Activated naive CD8-positive, alpha-beta T cell (primary cell): ENCODE measurements at regions not wholly inside any gene's neighbourhood (a gene's known extent, or its start where the extent isn't known, plus 50 kb on each side); places are given as distances from the start of the nearest gene placed in this dataset.

Source experiments
- H3K27ac Mint-ChIP-seq: one replicate; pipeline ENCODE4 v1.8.0; 2021; ENCODE audit warnings: mixed read lengths
- H3K27me3 Mint-ChIP-seq: one replicate; pipeline ENCODE4 v1.8.0; 2021; ENCODE audit warnings: mixed read lengths
- H3K36me3 Mint-ChIP-seq: one replicate; pipeline ENCODE4 v1.8.0; 2021; ENCODE audit warnings: mixed read lengths
- H3K4me1 Mint-ChIP-seq: one replicate; pipeline ENCODE4 v1.8.0; 2021; ENCODE audit warnings: low read depth, mixed read lengths
- H3K4me3 Mint-ChIP-seq: one replicate; pipeline ENCODE4 v1.8.0; 2021; ENCODE audit warnings: mild to moderate bottlenecking, mixed read lengths
- H3K9me3 Mint-ChIP-seq: one replicate; pipeline ENCODE4 v1.8.0; 2021; ENCODE audit warnings: low read depth, mixed read lengths

DNA sequence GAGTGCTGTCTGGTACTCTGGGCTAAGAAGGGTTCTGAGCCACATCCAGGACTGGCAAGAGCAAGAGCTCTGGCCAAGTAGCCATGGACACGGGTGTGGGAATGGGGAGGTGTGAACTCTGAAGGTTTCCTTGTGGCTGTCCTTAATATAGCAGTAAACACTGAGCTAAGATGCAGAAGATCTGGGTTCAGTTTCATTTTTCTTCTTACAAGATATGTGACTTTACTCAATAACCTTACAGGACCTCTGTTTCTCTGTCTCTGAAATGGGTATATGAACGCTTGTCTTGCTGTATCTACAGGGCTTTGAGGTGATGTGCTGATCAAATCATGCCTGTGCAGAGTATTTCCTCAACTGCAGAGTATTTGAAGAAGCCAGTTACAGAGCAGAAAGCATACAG lies 521.2 kb downstream of the VRK1 start:
- peaks cover 7% of the 10 kb centered on the region for H3K9me3 Mint-ChIP-seq
- H3K27ac Mint-ChIP-seq, result no peak overlapping the region
- H3K4me3 Mint-ChIP-seq, result no peak overlapping the region
- no peaks in the 10 kb centered on the region for H3K27me3 Mint-ChIP-seq
- no peaks in the 10 kb centered on the region for H3K4me1 Mint-ChIP-seq
- H3K36me3 Mint-ChIP-seq, result peaks cover 6% of the 10 kb centered on the region

DNA sequence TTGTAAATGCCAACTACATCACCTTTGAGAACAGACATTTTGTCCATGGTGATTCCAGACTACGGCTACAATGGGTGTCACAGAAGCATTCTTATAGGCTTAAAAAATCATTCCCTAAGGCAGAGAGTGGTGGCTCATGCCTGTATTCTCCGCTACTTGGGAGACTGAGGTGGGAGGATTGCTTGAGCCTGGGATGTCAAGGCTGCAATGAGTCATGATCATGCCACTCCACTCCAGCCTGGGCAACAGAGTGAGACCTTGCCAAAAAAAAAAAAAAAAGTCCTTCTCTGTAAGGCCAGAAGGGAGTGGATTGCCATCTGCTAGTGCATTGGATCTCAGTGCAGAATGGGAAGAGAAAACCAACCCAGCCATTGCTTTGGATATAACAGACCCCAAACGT lies 522.5 kb downstream of the VRK1 start:
- Mint-ChIP-seq H3K4me1 (no peaks in the 10 kb centered on the region), H3K36me3 (peaks cover 6% of the 10 kb centered on the region), H3K27ac (no peak overlapping the region), H3K4me3 (no peak overlapping the region), H3K9me3 (no peaks in the 10 kb centered on the region), H3K27me3 (no peaks in the 10 kb centered on the region)

DNA sequence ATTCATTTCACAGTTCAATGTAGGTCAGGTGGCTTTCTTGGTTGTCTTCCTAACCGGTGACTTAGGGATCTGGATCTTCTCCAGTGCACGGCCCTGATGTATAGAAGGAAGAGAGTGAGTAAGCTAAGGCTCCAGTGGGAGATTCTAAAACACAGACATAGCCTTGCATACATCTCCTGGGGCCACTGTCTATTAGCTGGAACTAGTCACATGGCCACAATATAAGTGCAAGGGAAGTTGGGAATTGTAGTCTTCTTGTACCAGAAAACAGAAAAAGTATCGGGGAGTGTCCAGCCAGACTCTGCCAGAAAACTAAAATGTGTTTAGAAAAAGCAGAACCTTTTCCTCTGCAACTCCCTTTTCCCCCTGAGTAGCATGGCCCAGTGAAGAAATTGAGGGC lies 531.6 kb downstream of the VRK1 start:
- Mint-ChIP-seq H3K27ac (no peak overlapping the region), H3K9me3 (no peaks in the 10 kb centered on the region), H3K36me3 (peaks cover 3% of the 10 kb centered on the region), H3K4me1 (peaks cover 27% of the 10 kb centered on the region), H3K27me3 (no peaks in the 10 kb centered on the region), H3K4me3 (no peak overlapping the region)

DNA sequence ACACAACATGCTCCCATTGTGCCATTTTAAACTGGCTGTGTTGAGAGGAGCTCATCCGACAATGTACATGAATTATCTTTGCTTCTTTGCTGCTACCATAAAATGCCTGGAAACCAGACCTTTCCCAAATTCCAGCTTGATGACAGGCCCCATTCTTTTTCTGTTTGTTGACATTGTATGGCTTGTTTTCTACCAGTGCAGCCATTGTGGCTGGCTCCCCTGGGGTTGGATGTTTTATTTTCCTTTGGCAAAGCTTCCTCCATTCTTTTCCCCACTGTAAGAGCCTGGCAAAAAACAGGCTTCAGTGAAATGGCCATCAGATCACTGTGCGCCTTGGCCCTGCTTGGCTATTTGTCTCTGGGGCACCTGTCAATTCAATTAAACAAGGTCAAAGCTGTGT lies 532.5 kb downstream of the VRK1 start:
- Mint-ChIP-seq H3K27ac (no peak overlapping the region), H3K4me1 (peaks cover 27% of the 10 kb centered on the region), H3K27me3 (no peaks in the 10 kb centered on the region), H3K4me3 (no peak overlapping the region), H3K9me3 (no peaks in the 10 kb centered on the region), H3K36me3 (peaks cover 3% of the 10 kb centered on the region)

DNA sequence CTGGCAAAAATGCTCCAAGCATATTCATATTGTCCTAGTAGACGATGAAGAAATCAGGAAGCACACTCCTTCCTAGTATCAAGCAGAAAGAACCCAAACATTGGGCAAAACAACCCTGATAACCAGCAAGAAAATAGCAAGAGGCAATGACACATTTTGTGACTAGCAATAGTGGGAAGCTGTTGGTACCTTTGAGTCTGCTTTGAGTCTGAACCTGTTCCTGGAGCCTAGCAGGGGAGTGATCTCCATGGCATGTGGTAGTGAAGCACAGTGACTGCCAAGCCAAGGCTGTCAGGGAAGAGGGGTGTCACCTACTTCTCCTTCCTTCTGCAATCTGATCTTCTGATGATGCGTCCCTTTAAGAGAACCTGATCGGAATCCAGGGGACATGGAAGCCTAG lies 533.9 kb downstream of the VRK1 start:
- H3K9me3 Mint-ChIP-seq, result no peaks in the 10 kb centered on the region
- H3K36me3 Mint-ChIP-seq, result peaks cover 3% of the 10 kb centered on the region
- H3K4me3 Mint-ChIP-seq, result no peak overlapping the region
- H3K4me1 Mint-ChIP-seq, result peaks cover 31% of the 10 kb centered on the region
- no peak overlapping the region for H3K27ac Mint-ChIP-seq
- no peaks in the 10 kb centered on the region for H3K27me3 Mint-ChIP-seq

DNA sequence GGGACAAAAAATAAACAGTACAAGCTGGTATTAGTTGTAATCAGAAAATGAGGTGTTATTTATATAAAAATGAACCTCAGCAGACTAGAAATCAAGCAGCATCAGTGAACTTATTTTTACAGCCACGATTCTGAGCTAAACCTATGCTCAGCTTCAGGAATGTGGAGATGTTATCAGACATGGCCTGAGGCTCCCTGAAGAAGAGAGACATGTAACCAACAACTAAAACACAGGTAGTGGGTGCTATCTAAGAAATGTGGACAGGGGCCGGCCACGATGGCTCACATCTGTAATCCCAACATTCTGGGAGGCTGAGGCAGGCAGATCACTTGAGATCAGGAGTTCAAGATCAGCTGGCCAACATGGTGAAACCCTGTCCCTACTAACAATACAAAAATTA lies 534.3 kb downstream of the VRK1 start:
- Mint-ChIP-seq H3K4me3 (peak overlapping the region; percentile 17), H3K36me3 (peaks cover 3% of the 10 kb centered on the region), H3K27me3 (no peaks in the 10 kb centered on the region), H3K9me3 (no peaks in the 10 kb centered on the region), H3K4me1 (peaks cover 35% of the 10 kb centered on the region), H3K27ac (no peak overlapping the region)

DNA sequence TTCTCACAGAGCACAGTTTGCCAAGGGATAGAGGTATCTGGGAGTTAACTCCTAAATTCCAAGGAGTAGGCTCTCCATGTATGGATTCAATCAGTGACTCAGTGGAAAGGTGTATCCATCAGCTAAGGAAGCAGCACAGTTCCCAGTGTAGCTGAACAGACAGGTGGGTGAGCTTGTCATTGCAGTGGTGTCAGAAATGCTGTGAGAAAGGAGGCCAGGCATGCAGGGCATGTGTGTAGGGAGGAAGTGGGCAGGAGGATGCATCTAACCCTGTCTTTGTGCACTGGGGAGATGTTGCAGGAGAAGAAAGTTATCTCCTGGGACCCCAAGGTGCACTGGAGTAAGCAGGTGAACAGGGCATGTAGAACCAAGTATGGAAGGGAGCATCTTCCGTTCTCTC lies 539.0 kb downstream of the VRK1 start:
- H3K27ac Mint-ChIP-seq, result no peak overlapping the region
- no peak overlapping the region for H3K4me3 Mint-ChIP-seq
- no peaks in the 10 kb centered on the region for H3K36me3 Mint-ChIP-seq
- no peaks in the 10 kb centered on the region for H3K27me3 Mint-ChIP-seq
- peaks cover 26% of the 10 kb centered on the region for H3K4me1 Mint-ChIP-seq
- H3K9me3 Mint-ChIP-seq, result peaks cover 4% of the 10 kb centered on the region

DNA sequence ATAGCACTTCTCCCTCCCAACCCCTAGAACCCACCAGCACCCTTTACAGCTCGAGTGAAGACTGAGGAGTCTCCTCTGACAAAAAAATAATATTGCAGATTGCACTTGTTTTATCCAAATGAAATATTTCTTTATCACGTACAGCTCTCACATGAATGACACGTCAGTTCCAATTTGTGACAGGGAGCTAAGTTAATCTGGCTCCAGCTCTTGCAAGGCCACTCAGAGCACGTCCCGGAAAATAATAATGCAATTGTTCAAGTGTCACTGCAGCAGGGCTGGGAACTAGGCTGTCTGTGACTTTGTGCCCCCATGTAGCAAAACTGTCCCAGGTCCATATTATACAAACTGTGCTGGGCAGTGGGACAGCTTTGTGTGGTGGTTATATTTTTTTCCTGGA lies 539.6 kb downstream of the VRK1 start:
- peaks cover 19% of the 10 kb centered on the region for H3K4me1 Mint-ChIP-seq
- no peak overlapping the region for H3K4me3 Mint-ChIP-seq
- H3K27me3 Mint-ChIP-seq, result no peaks in the 10 kb centered on the region
- peaks cover 4% of the 10 kb centered on the region for H3K9me3 Mint-ChIP-seq
- no peaks in the 10 kb centered on the region for H3K36me3 Mint-ChIP-seq
- H3K27ac Mint-ChIP-seq, result no peak overlapping the region

DNA sequence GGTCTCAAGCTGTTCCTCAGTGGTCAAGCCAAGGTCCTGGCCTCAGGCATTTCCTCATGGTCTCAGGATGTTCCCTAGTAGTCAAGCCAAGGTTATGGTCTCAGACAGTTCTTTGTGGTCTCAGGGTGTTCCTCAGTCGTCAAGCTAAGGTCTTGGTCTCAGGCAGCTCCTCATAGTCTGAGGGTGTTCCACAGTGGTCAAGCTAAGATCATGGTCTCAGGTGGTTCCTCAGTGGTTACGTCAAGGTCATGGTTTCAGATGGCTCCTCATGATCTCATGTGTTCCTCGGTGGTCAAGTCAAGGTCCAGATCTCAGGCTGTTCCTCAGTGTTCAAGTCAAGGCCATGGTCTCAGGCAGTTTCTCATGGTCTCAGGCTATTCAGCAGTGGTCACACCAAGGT lies 540.1 kb downstream of the VRK1 start:
- no peaks in the 10 kb centered on the region for H3K36me3 Mint-ChIP-seq
- peaks cover 15% of the 10 kb centered on the region for H3K4me1 Mint-ChIP-seq
- no peak overlapping the region for H3K4me3 Mint-ChIP-seq
- peaks cover 4% of the 10 kb centered on the region for H3K9me3 Mint-ChIP-seq
- H3K27ac Mint-ChIP-seq, result no peak overlapping the region
- no peaks in the 10 kb centered on the region for H3K27me3 Mint-ChIP-seq

DNA sequence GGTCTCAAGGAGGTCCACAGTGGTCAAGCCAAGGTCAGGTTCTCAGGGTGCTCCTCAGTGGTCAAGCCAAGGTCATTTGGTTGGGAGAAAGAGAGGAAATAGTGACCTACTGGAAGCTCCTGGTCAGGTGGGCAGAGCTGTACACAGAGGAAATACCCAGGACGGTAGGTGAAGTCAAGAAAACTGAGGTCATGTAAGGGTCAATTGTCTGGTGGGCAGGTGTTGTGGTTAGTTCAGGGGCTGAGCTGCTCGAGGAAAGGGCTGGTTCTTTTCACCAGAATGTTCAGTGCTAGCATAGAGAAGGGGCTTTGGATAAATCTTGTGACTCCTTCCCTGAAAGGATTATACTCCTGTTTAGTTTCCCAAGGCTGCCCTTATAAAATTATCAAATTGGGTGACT lies 540.5 kb downstream of the VRK1 start:
- H3K27me3 Mint-ChIP-seq, result no peaks in the 10 kb centered on the region
- no peak overlapping the region for H3K4me3 Mint-ChIP-seq
- H3K9me3 Mint-ChIP-seq, result peaks cover 4% of the 10 kb centered on the region
- no peaks in the 10 kb centered on the region for H3K36me3 Mint-ChIP-seq
- no peak overlapping the region for H3K27ac Mint-ChIP-seq
- H3K4me1 Mint-ChIP-seq, result peaks cover 11% of the 10 kb centered on the region

DNA sequence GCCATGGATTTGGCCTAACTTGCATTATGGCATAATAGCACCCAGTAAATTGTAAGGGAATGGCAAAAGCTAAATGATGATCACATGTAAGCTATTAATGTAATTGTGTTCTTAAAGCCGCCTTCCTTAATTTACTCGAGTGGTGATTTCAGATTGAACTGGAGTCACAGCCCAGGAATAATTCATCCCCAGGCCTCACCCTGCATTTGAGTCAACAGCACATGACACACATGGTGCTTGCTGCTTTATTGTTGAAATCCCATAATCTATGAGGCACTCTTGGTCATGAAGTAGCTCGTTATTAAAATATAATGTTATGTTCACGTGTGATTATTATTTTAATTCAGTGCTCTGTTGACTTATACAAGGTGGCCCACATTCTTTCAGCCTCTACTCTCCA lies 547.5 kb downstream of the VRK1 start:
- Mint-ChIP-seq H3K27ac (no peak overlapping the region), H3K4me3 (no peak overlapping the region), H3K4me1 (no peaks in the 10 kb centered on the region), H3K36me3 (peaks cover 2% of the 10 kb centered on the region), H3K27me3 (no peaks in the 10 kb centered on the region), H3K9me3 (peaks cover 4% of the 10 kb centered on the region)

DNA sequence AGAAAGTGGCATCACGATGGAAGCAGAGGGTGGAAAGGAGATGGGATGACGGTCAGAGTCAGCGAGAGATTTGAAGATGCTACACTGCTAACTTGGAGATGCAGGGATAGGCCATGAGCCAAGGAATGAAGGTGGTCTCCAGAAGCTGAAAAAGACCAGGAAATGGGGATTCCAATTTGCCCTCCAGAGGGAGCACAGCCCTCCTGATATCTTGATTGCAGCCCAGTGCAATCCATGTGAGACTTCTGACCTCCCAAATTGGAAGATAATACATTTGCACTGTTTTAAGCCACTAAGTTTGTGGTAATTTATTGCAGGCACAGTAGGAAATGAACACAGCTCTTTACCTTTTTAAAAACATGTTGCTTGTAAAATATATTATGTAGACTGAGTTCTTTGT lies 549.5 kb downstream of the VRK1 start:
- H3K27me3 Mint-ChIP-seq, result no peaks in the 10 kb centered on the region
- no peak overlapping the region for H3K27ac Mint-ChIP-seq
- H3K4me1 Mint-ChIP-seq, result no peaks in the 10 kb centered on the region
- peaks cover 2% of the 10 kb centered on the region for H3K36me3 Mint-ChIP-seq
- no peaks in the 10 kb centered on the region for H3K9me3 Mint-ChIP-seq
- H3K4me3 Mint-ChIP-seq, result no peak overlapping the region

DNA sequence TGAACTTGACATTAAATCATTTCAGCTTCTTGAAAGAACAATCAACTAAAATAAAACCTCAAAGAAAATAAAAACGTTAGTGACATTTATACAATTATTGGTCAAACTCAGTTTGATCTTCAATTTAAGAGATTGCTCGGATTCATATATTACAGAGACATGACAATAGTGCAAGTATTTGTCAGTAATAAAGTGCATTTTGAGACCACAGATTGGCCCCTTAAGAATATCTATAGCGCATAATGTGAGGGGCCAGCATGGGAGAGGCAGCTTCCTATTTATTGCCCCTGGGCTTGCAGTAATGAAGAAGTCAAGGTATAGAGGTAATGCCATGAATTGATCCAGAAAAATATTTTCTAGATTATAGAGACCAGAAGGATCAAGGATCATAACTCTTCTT lies 552.3 kb downstream of the VRK1 start:
- Mint-ChIP-seq H3K27me3 (no peaks in the 10 kb centered on the region), H3K27ac (no peak overlapping the region), H3K36me3 (peaks cover 2% of the 10 kb centered on the region), H3K4me3 (no peak overlapping the region), H3K4me1 (no peaks in the 10 kb centered on the region), H3K9me3 (no peaks in the 10 kb centered on the region)

DNA sequence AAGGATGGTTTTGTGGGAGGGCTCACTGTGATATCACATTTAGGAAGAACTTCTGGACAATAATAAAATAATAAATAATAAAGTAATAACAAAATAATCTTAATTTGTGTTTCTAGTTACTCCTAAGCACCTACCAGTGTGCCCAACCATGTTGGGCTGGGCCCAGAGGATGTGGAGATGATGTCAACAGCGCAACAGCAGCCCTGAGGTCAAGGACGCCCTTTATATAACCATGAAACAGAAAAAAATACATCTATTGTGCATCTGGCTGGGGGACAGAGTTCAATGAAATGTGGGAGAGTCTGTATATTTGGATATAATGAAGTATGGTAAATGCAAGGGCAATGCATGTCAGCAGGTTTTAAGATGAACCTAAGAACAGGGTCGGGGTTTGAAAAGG lies 552.8 kb downstream of the VRK1 start:
- H3K9me3 Mint-ChIP-seq, result no peaks in the 10 kb centered on the region
- H3K4me3 Mint-ChIP-seq, result no peak overlapping the region
- H3K27me3 Mint-ChIP-seq, result no peaks in the 10 kb centered on the region
- no peak overlapping the region for H3K27ac Mint-ChIP-seq
- H3K4me1 Mint-ChIP-seq, result no peaks in the 10 kb centered on the region
- H3K36me3 Mint-ChIP-seq, result peaks cover 2% of the 10 kb centered on the region

DNA sequence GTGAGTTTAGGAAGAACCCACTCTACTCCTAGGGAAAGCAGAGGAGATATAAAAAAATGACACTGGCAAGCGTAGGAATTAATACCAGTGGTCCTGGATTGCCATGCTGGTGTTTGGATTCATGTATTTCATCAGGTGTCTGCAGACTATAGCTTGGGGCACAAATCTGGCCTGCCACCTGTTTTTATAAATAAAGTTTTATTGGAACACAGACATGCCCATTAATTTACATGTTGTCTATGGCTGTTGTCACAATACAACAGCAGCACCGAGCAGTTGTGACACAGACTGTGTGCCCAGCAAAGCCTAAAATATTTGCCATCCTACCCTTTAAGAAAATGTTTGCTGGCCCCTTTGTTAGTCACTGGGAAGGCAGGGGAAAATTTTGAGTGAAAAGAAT lies 553.2 kb downstream of the VRK1 start:
- Mint-ChIP-seq H3K4me1 (no peaks in the 10 kb centered on the region), H3K36me3 (peaks cover 2% of the 10 kb centered on the region), H3K27me3 (no peaks in the 10 kb centered on the region), H3K9me3 (no peaks in the 10 kb centered on the region), H3K27ac (no peak overlapping the region), H3K4me3 (no peak overlapping the region)

DNA sequence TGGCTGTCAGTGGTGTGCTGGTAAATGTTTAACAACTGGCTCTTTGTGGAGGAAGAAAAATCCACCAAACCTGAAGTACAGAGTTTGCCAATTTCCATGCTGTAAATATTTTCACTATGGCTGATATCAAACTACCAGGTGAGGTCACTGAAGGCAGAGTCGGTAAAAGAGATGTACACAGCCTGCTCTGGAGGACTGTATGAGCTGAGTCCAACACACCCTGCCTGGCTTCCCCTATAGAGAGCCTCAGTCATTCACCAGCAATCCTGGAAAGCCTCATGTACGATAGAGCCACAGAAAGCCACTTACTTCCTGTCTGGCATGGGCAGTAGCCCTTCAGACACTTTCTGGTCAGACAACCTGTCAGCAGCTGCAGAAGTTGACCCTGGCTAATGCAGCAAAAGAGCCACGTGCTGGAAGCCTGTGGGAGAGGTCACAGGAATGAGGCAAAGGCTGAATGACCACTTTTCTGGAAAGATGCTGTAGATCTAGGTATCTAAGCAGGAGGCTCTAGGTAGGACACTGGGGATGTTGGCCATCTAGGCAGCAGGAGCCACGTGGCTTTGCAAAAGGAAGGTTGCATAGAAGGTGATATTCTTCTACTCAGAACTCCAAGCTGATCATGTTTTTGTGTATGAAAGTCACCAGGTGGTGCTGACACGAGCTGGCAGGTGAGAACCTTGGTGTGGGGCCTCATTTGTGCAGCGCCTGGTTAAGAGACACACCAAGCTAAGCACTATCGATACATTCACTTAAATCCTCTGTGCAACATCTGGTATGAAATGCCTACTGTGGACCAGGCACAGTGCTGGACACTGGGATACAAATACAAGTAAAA lies 553.9 kb downstream of the VRK1 start:
- no peak overlapping the region for H3K4me3 Mint-ChIP-seq
- no peaks in the 10 kb centered on the region for H3K27me3 Mint-ChIP-seq
- peaks cover 2% of the 10 kb centered on the region for H3K36me3 Mint-ChIP-seq
- H3K4me1 Mint-ChIP-seq, result no peaks in the 10 kb centered on the region
- H3K27ac Mint-ChIP-seq, result no peak overlapping the region
- H3K9me3 Mint-ChIP-seq, result no peaks in the 10 kb centered on the region
